ENCODE measurements at regions not wholly inside any gene's neighbourhood (a gene's known extent, or its start where the extent isn't known, plus 50 kb on each side); places are given as distances from the start of the nearest gene placed in this dataset.

GRCh38 chr18:45412577-45412976 lies 202.7 kb upstream of the SLC14A2 start:
- no peak for TF ChIP-seq POLR2AphosphoS5 (IDR thresholded peaks at IDR 0.05; ENCODE audit: low read depth, low read length)
- no peak for TF ChIP-seq CTCF (IDR thresholded peaks at IDR 0.05)
- TF ChIP-seq REST (IDR thresholded peaks at IDR 0.05; ENCODE audit: insufficient read depth in 1 of 2, low read depth in 2 of 2, low read length in 1 of 2), result no peak
- TF ChIP-seq SIN3A (IDR thresholded peaks at IDR 0.05; ENCODE audit: borderline replicate concordance, insufficient read depth, low read depth, low read length), result no peak
- TF ChIP-seq TCF7L2 (IDR thresholded peaks at IDR 0.05; ENCODE audit: low read depth, low read length), result no peak

All from Panc1 (cell line).